Kidney tubule cell (primary cell): ENCODE measurements at regions not wholly inside any gene's neighbourhood (a gene's known extent, or its start where the extent isn't known, plus 50 kb on each side); places are given as distances from the start of the nearest gene placed in this dataset.
"Not testable (repeated sequence)": the region's sequence is repeated elsewhere in the genome, so short reads cannot be mapped to it uniquely, and the experiment has no call there.

ENCODE experiments used
- DNase-seq: peaks from one replicate; pipeline ENCODE4 v3.0.0-alpha.2; 2018; ENCODE audit warnings: low spot score

DNA sequence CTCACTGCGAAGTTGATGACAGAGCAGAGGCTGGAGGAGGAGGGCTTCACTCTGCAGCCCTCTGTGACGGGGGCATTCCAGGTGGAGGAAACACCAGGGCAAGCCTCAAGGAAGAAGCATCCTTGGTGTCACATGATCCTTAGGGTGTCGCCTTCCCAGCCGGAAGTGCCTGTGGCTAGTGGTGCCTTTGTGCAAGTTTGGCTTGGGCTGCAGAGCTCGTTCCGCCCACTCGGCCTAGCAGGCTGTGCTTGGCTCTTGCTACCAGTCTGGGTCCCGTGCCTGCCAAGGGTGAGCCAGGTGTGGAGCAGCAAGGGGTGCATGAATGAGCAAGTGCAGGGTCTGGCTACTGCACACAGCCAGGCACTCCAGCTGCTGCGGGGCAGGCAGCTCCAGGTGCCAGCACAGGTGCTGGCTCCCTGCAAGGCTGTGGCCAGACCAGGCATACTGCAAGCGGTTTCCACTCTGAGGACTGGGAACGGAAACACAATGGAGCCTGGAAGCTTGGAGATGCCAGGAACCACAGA, 325.3 kb upstream of the SMIM21 start:
- DNase-seq: no peak

DNA sequence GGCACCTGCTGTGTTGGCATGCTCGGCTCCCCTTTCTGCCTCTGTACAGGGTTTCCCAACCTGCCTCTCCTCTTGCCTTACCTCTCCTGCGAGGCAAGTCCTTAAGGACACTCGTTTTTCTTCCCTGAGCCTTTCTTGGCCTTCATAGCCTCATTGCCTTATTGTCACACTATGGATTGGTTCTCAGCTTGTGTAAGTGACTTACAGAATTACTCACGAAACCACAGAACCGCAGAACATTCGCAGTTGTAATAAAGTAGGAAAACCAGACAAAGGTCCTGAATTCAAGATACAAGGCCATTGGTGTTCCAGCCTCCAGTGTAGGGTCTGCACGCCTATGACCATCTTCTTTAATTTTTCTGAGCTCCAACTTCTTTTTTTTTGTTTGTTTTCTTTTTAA, 317.6 kb upstream of the SMIM21 start:
- DNase-seq: no peak

DNA sequence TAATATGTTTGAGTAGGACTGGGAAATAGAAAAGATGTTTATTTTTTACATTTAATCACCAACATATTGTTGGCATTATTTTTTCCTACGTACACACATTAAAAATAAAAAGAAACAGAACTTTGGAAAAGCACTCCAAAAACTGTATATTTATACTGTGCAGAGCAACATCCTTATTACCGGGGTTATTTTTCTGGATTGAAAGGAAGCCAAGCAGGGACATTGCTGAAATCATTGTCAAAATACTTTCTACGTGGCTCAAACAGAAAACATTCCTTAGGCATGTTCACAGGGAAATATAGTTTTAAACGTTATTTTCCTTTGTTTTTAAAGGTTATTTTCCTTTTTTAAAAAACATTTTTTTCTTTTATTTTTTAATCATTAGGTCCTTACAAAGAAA, 315.0 kb upstream of the SMIM21 start:
- no peak for DNase-seq

DNA sequence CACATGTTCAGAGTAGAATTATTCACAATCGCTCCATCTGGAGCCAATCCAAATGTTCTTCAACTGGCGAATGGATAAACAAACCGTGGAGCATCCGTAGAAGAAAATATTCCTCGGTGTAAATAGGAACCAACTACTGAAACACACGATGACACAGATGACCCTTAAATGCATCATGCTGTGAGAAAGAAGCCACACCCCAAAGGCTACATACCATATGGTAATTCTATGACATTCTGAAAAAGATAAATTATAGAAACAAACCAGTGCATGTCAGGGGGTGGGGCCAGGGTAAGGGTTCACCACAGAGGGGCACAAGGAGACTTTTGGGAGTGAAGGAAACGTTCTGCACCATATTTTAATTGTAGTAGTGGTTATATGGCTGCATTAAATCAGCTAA, 312.2 kb upstream of the SMIM21 start:
- no peak for DNase-seq

DNA sequence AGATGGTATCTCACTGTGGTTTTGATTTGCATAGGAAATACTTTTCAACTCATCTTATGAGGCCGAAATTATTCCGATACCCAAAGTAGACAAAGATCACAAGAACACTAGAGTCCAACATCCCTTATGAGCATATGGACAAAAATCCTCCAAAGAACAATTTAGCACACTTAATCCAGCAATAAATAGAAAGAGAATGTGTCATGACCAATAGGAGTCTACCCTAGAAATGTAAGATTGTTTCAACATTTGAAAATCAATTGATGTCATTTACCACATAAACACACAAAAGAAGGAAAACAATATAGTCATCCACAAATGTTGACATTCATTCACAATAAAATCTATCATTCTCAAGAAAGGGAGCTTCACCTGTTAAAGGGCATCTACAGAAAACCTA, 307.8 kb upstream of the SMIM21 start:
- DNase-seq: no peak

DNA sequence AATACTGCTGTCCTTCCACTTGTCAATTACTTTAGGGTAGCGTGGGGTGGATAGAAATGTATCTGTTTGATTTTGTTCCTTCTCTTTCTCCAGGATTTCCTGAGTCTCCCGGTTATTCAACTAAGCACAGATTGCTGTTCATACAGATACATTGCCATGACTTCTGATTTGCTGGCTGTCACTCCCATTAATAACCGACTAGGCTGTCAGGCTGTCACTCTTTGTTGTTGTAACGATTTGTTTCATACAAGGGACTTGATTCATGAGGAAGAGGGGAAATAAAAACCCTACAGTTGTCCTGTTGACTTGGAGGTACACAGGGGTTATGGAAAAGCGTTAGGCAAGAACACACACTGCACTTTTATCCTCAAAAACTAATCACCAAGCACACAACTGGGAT, 302.7 kb upstream of the SMIM21 start:
- no peak for DNase-seq

DNA sequence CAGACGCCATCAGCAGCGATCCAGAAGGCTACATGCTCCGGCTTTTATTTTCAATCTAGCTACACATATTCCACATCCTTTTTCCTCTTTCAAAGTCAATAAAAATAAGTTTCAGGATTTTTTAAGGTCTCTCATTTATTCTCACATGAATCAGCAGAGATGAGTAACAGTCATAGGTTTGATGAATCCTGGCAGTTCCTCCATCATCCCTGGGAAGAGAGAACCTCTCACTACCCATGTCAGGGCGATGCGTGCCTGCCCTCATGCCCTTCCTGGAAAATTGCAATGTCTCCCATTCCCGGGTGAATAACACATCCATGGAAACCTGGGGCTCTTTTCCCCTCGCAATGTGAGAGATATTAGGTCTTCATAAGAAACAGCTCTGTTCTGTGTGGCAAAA, 301.1 kb upstream of the SMIM21 start:
- DNase-seq: peak; percentile 6

DNA sequence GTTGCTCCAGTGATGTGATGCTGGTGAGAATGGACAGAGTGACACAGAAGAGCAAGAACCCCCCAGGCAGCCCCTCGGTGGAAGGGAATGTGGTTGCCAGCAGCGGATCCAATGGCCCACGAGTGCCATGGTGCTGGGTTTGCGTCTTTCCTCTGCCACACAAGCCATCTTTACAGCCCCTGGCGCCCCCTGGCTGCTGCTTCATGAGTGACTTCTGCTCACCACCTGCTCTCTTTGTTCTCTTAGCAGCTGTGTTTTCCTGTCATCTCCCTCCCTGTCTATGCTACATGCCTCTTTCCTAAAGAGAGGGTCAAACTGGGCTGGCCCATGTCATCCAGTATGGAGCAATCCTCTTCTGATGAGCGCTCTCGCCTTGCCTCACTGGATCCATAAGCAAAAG, 300.0 kb upstream of the SMIM21 start:
- peak; percentile 37 for DNase-seq

DNA sequence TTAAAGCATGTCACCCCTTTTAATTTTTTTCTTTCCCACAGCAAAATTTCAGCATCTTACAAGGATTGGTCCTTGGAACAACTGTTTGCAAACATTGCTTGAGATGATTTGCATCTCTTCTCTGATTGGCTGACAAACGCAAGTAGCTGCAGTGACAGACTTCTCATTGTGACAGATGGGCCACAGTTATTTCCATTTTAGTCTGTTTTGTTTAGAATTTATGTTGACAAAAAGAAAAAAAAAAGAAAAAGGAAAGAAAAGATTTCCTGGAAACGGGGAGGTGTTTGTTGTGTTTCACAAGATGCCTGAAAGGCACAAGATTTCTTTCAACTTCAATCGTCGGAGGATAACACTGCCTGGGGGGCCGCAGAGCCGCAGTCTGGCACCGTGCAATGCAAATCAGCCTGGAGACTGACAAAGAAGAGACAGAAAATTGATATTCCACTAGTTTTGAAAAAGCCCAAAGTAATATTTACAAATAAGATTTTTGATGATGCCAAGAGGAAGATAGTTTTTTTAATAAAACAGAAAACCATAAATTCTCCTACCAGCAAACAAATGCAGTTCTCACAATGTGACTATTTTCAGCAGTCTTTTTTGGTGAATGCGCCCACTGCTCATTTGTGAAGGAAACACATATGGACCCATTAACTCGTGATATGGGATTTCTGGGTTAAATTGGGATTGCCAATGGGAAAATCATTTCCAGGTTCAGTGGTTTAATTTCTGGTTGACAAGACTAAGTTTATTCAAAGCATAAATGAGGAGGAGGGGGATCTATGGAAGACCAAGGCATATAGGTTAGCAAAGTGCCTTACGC, 296.2 kb upstream of the SMIM21 start:
- no peak for DNase-seq

DNA sequence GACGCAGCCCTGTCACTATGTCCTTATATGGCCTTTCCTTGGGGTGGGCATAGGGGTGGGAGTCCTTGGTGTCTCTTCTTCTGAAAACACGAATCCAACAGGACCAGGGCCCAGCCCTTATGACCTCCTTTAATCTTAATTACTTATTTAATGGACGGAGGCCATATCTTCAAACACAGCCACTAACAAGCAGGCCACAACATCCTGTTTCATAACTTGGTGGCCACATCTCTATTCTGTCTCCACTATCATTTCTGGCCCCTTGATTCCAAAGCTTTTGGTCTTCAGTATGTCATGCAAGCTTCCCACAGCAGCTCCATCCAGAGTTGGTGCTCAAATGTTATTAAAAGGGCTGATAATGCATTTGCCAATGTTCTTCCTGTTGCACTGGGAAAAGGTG, 287.3 kb upstream of the SMIM21 start:
- no peak for DNase-seq

DNA sequence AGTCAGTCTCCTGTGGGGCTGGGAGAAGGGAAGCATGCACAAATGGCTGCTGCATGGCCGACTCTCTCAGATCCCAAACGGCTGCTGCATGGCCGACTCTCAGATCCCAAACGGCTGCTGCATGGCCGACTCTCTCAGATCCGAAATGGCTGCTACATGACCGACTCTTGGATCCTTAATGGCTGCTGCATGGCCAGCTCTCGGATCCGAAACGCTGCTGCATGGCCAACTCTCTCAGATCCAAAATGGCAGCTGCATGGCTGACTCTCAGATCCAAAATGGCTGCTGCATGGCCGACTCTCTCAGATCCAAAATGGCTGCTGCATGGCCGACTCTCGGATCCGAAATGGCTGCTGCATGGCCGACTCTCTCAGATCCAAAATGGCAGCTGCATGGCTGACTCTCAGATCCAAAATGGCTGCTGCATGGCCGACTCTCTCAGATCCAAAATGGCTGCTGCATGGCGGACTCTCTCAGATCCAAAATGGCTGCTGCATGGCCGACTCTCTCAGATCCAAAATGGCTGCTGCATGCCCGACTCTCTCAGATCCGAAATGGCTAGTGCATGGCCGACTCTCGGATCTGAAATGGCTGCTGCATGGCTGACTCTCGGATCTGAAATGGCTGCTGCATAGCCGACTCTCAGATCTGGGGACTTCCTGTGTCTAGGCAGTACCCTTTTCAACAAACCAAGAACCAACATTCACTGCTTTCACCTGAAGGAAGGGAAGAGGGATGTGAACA, 284.8 kb upstream of the SMIM21 start:
- DNase-seq: not testable (repeated sequence)

DNA sequence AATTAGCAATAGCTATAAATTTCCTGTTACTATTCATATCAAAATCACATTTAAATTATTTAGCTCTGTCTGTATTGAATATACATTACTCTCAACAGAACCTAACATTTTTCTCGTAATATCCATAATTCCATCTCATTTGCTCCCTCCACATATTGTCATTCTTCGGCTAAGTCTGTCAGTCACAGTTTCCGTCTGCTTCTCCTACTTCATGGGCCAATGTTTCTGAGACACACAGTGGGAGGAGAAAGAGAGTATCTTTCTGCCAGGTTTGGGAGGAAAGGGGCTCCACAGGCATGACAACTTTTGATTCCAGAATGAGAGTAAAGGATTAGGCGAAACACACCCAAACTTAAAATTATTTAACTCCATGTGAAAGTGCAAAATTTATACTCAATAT, 273.1 kb upstream of the SMIM21 start:
- DNase-seq: no peak

DNA sequence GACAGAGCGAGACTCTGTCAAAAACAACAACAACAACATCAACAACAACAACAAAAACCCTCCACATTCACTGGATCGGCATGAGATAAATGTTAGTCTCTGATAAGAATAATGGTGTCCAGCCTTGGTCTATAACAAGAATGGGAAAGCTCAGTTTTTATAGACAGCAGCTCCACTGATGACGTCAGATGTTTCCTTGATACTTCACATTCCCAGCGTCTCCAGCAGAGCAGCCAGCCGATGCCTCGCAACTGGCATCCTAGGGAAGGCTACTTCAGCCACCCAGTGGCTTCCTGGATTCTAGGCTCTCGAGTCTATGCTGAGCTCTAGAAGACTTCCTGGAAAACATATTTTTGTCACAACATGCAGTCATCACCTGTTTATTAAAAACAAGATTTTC, 271.4 kb upstream of the SMIM21 start:
- DNase-seq: no peak

DNA sequence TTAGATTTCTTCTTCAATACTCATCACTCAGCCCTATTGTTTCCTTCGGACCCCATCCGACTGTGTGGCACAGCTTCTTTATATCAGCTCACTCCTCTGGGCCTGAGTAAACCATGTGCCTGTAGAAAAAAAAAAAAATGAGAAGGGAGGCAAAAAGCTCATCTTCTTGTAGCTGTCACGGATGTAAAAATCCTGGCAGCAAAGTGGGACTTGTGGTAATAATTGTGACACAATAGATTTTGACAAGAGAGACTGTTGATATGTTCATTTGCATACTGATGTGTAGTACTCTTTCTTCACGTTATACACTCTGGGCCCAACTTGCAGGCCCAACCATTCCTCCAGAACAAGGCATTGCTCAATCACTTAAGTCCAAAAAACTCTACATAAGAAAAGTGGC, 270.0 kb upstream of the SMIM21 start:
- no peak for DNase-seq

DNA sequence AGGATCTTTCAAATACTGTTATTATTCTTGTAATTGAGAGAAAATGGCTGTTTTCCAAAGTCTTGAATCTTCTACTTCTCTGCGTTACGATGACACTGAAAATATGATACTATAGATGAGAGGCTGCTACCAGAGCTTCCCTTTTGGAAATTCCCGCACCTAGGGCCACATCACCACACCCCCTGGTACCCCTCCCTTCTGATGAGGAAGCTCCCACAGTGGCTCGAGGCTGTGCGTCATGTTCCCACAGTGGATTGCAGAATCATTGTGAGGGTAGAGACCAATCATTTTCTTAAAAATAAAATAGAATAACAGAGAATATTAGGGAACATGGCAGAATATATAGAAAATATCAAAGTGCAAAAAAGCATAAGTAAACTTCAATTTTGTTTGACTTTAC, 268.9 kb upstream of the SMIM21 start:
- no peak for DNase-seq

DNA sequence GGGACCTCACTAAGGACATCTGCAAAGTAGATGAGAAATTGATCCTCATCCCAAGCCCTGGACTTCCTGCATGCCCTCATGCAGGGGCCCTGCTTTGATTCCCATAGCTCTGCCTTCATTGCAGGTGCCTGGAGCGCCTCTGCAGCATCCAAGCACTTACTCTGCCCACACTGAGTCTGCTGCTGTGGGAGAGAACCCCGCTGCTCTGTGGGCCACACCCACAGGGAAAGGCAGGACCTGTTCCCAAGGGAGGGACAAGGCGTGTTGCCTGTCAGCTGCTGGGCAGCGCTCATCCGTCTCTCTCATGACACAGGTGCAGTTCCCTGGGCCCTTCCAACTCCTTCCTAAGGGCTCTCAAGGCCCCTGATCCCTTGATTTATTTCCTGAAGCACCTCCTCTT, 266.8 kb upstream of the SMIM21 start:
- DNase-seq: no peak

DNA sequence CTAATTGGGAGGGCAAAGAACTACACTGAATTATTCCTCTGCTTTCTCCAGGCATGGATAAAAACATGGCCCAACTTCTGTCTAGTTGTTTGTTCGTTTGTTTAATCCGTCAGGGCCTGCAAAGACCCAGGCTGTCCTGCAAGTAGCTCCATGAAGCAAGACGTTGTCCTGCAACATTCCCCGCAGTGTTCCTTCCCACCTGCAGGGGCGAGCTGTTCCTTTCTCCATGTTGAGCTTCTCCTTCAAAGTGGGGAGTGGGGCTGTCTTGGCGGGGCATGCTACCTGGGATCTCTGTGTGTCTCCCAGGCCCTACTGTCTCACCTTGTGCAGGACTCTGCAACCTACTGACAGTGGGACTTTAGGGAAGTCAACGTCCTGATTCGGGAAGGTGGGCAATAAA, 264.0 kb upstream of the SMIM21 start:
- DNase-seq: no peak

DNA sequence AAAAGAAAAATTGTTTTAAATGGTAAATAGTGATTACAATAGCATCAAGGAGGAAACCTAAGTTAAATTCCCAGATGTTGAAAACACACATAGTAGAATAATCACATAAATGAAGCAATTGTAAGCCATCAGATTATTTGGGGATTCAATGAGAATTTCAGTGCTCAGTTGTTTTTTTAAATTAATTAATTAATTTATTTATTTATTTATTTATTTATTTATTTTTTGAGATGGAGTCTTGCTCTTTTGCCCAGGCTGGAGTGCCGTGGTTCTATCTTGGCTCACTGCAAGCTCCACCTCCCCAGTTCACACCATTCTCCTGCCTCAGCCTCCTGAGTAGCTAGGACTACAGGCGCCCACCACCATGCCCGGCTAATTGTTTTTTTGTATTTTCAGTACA, 262.8 kb upstream of the SMIM21 start:
- not testable (repeated sequence) for DNase-seq

DNA sequence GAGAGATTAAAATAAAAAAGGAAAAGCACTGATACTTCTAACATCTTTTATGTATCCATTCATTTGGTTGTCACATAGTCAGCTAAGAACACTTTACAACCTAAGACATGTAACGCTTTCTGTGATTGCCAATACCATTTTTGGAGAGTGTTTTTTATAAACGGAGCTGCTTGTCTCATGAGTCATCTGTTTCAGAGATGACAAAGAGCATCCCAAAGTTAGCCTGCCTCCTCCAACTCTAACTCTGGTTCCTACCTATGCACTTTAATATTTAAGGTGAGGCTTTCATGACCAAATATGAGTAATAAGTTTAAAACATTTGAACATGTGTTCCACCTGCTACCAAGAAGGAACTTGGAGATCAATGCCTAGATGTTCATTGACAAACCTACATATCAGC, 260.1 kb upstream of the SMIM21 start:
- no peak for DNase-seq

DNA sequence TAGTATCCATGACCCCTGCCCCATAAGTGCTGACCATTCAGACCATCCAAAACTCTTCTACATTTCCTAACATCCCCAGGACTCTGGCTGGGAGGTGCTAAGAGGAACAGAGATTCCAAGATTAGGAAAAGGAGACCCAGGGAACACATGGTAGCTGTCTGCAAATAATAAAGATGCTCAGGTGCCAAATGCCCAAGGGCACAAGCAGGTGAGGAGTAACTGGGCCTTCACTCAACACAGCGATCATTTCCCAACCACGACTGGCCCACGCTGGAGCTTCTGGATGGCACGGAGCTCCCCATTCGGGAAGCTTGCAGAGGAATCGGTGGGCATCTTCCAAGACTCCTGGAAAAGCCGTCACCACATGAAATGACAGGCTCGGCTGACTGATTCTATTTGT, 255.9 kb upstream of the SMIM21 start:
- no peak for DNase-seq

DNA sequence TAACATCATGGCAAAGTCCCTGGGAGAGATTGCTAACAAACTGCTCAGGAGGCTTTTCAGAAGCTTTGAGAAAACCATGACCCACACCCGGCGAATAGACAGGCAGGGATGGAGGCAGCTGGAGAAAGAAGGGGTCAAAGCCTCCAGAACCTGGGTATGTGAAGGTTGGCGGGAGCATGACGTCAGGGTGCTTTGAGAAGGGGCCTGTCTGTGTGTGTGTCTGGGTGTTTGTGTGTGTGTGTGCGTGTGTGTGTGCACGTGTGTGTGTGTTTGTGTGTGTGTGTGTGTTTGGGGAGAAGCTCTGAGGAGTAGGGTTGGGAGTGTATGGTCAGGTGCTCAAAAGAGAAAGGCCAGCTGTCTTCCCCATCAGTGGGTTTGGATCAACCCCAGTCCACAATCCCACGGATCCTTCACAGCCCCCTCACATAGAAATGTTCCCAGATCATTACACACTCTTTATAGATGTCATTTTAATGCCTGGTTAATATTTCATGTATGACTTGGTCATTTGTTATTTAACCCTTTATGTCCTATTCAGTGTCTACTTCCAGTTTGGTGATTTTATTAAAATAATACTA, 254.1 kb upstream of the SMIM21 start:
- no peak for DNase-seq

DNA sequence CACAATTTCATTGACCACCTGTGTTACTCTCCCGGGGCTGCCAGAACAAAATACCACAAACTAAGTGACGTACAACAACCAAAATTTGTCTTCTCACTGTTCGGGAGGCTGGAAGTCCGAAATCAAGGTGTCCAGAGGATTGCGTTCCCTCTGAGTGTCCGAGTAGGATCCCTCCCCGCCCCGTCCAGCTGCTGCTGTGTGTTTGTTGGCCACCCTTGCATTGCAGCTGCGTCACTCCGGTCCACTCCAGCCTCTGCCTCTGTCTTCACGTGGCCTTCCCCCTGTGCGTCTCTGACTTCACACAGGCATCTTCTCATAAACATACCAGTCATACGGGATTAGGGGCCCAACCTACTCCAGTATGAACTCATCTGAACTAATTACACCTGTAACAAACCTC, 251.8 kb upstream of the SMIM21 start:
- no peak for DNase-seq

DNA sequence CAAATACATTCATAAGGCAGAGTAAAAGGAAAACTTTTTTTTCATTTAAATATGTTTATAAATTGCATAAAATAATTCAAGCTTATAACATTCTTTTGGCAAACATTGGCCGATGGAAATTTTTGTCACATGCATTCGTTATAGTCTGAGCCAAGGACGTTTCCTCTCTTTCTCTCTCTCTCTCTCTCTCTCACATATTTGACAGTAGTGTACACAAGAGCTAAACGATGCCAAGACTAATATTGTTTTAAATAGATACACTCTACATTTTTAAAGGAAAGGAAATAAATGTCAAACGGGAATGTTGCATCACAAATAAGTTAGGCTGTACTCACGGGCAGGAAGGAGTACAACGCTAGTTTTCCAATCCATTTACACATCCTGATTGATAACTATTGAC, 251.1 kb upstream of the SMIM21 start:
- no peak for DNase-seq
